B cell (primary cell): ENCODE measurements at regions not wholly inside any gene's neighbourhood (a gene's known extent, or its start where the extent isn't known, plus 50 kb on each side); places are given as distances from the start of the nearest gene placed in this dataset.
"Not testable (repeated sequence)": the region's sequence is repeated elsewhere in the genome, so short reads cannot be mapped to it uniquely, and the experiment has no call there.

ENCODE experiments used
- ATAC-seq: fragments of 200-7000 bp; cut with Tn5 transposase; one replicate; pipeline ENCODE4 v1.10.0; 2021; ENCODE audit warnings: low read depth, mild to moderate bottlenecking, moderate number of reproducible peaks, moderate library complexity
- CTCF ChIA-PET: fragments of 350-600 bp; sonication (Branson Sonifier 250); formaldehyde crosslinking; loops from one replicate; lab custom pipeline; 2021; ENCODE audit warnings: antibody characterized with exemption, inconsistent platforms; lab: Charles Lee
- POLR2A ChIA-PET: fragments of 350-600 bp; sonication (Branson Sonifier 250); formaldehyde crosslinking; loops from one replicate; lab custom pipeline; 2021; ENCODE audit warnings: antibody characterized with exemption; lab: Charles Lee
- DNase-seq: peaks from one replicate; pipeline ENCODE4 v3.0.0; 2013
- H2AFZ ChIP-seq: 2 replicates; pipeline ENCODE4 v1.6.1; 2012; ENCODE audit warnings: mild to moderate bottlenecking, low read depth, low read length; ENCODE audit not compliant: insufficient read depth, poor library complexity, severe bottlenecking
- H3K27ac ChIP-seq, 2 donors: 1 replicate in 1 of 2; 2 replicates in 1 of 2; pipeline ENCODE4 v1.5.1; 2012 to 2013; ENCODE audit warnings: low read length in 2 of 2, mild to moderate bottlenecking in 2 of 2, moderate library complexity in 1 of 2
- H3K27me3 ChIP-seq, 4 experiments: fragments of 200-600 bp in 1 of 4; sonication (generic) in 1 of 4; replicated peaks in 1 of 4; 1 replicate in 2 of 4; 2 replicates in 2 of 4; pipeline versions ENCODE4 v1.6.1 to v1.7.0; 2013 to 2016; ENCODE audit warnings: low read length in 3 of 4, mild to moderate bottlenecking in 2 of 4, mixed read lengths in 1 of 4, moderate library complexity in 1 of 4; ENCODE audit not compliant: insufficient read depth in 4 of 4, control insufficient read depth in 3 of 4; ENCODE audit errors: control extremely low read depth in 1 of 4
- H3K36me3 ChIP-seq, 2 experiments: replicated peaks in 1 of 2; 1 replicate in 1 of 2; 2 replicates in 1 of 2; pipeline versions ENCODE4 v1.6.1 to v1.7.1; 2013; ENCODE audit warnings: low read length in 1 of 2; ENCODE audit not compliant: insufficient read depth in 2 of 2, control insufficient read depth in 1 of 2; ENCODE audit errors: control extremely low read depth in 1 of 2, extremely low read depth in 1 of 2
- H3K4me1 ChIP-seq, 2 donors: fragments of 200-600 bp in 1 of 2; sonication (generic) in 1 of 2; 1 replicate in 1 of 2; 2 replicates in 1 of 2; pipeline versions ENCODE4 v1.5.1 to v1.6.1; 2013 to 2017; ENCODE audit warnings: low read length in 2 of 2; ENCODE audit not compliant: control insufficient read depth in 2 of 2, insufficient read depth in 2 of 2
- H3K4me2 ChIP-seq: replicated peaks from 2 replicates; pipeline ENCODE3; 2012; ENCODE audit warnings: mild to moderate bottlenecking, low read depth, low read length; ENCODE audit not compliant: poor library complexity, severe bottlenecking
- H3K4me3 ChIP-seq, 5 experiments: fragments of 200-600 bp in 1 of 5; sonication (generic) in 1 of 5; 1 replicate in 3 of 5; 2 replicates in 2 of 5; pipeline versions ENCODE4 v1.5.1 to v1.7.0; 2011 to 2016; ENCODE audit warnings: low read length in 4 of 5, mild to moderate bottlenecking in 4 of 5, low read depth in 2 of 5, control low read depth in 1 of 5, moderate library complexity in 1 of 5; ENCODE audit not compliant: insufficient read depth in 1 of 5; ENCODE audit errors: control extremely low read depth in 1 of 5, extremely low read depth in 1 of 5
- H3K79me2 ChIP-seq: fragments of 200-600 bp; sonication (generic); one replicate; pipeline ENCODE4 v1.6.0; 2016; ENCODE audit warnings: low read length; ENCODE audit not compliant: control insufficient read depth, insufficient read depth
- H3K9ac ChIP-seq: fragments of 200-600 bp; sonication (generic); 2 replicates; pipeline ENCODE4 v1.6.1; 2017; ENCODE audit warnings: mild to moderate bottlenecking, low read length, moderate library complexity
- H3K9me3 ChIP-seq, 3 donors: one replicate each; pipeline versions ENCODE4 v1.6.1 to v1.7.1; 2013; ENCODE audit warnings: low read length in 2 of 3; ENCODE audit not compliant: control insufficient read depth in 2 of 3, insufficient read depth in 1 of 3; ENCODE audit errors: control extremely low read depth in 1 of 3
- H4K20me1 ChIP-seq: 2 replicates; pipeline ENCODE4 v1.6.0; 2012; ENCODE audit warnings: mild to moderate bottlenecking, low read length; ENCODE audit not compliant: insufficient read depth, control insufficient read depth, poor library complexity, severe bottlenecking
- H3K27ac Mint-ChIP-seq: one replicate; pipeline ENCODE4 v1.8.0; 2021; ENCODE audit warnings: mixed read lengths
- H3K27me3 Mint-ChIP-seq: one replicate; pipeline ENCODE4 v1.8.0; 2021; ENCODE audit warnings: mixed read lengths
- H3K4me1 Mint-ChIP-seq: one replicate; pipeline ENCODE4 v1.8.0; 2021; ENCODE audit warnings: mixed read lengths
- H3K4me3 Mint-ChIP-seq: one replicate; pipeline ENCODE4 v1.8.0; 2021; ENCODE audit warnings: mixed read lengths
- H3K9me3 Mint-ChIP-seq: one replicate; pipeline ENCODE4 v1.8.0; 2022; ENCODE audit warnings: mixed read lengths; ENCODE audit not compliant: insufficient read depth
- CTCF ChIP-seq: fragments of 200-600 bp; IDR thresholded peaks from one replicate; pipeline ENCODE4 v1.8.0; 2022; ENCODE audit warnings: antibody characterized with exemption, mild to moderate bottlenecking
- EZH2 ChIP-seq: IDR thresholded peaks from 2 replicates; pipeline ENCODE4 v1.6.1; 2012; ENCODE audit warnings: borderline replicate concordance, low read depth, mild to moderate bottlenecking, moderate library complexity, low read length; ENCODE audit not compliant: insufficient read depth, poor library complexity, severe bottlenecking
- WGBS: methylation state at CpG from one replicate; pipeline ENCODE4 v1.1.5; 2013; ENCODE audit warnings: missing lambda C conversion rate; ENCODE audit not compliant: insufficient coverage; 5-methylcytosine and 5-hydroxymethylcytosine counted together
- intact Hi-C: fragments of 100-400 bp; cut with micrococcal nuclease; formaldehyde crosslinking; loops from one replicate; pipeline ENCODE4 v1.10.0; 2022

- H3K4me3 ChIP-seq = no peak overlapping the region
- no peaks in the 10 kb centered on the region for H3K4me1 ChIP-seq
- ATAC-seq (no peak), DNase-seq (no peak)
- no peaks in the 10 kb centered on the region for H3K27me3 ChIP-seq
- intact Hi-C loops = no loop called here
- Mint-ChIP-seq H3K9me3 (peaks cover 9% of the 10 kb centered on the region), H3K4me3 (no peak overlapping the region), H3K27ac (no peak overlapping the region), H3K4me1 (no peaks in the 10 kb centered on the region), H3K27me3 (peaks cover 10% of the 10 kb centered on the region)
- TF ChIP-seq CTCF (no peak), EZH2 (no peak)
- ChIA-PET CTCF (no interaction called here), POLR2A (no interaction called here)
- no peaks in the 10 kb centered on the region for H4K20me1 ChIP-seq
- no peak overlapping the region for H3K9ac ChIP-seq
- no peak overlapping the region for H2AFZ ChIP-seq
- no peaks in the 10 kb centered on the region for H3K36me3 ChIP-seq
- no peak overlapping the region for H3K4me2 ChIP-seq
- H3K27ac ChIP-seq = no peak overlapping the region
- peaks cover 0 to 12% (median 5%) of the 10 kb centered on the region in 3 donors for H3K9me3 ChIP-seq
- 96% methylated on average over 4 of the region's 5 CpGs for WGBS
- H3K79me2 ChIP-seq = no peaks in the 10 kb centered on the region
Observed at GRCh38 chr2:39584283-39584965, 81.3 kb upstream of the TMEM178A start.

GRCh38 chr2:39585531-39585930 is 80.2 kb upstream of the TMEM178A start:
- H3K4me2 ChIP-seq, H3K27me3 ChIP-seq, POLR2A ChIA-PET, H3K4me3 ChIP-seq, H3K27me3 Mint-ChIP-seq, H3K9me3 ChIP-seq, H3K4me3 Mint-ChIP-seq, H3K27ac ChIP-seq, H2AFZ ChIP-seq, ATAC-seq, H3K4me1 ChIP-seq, H3K36me3 ChIP-seq, DNase-seq, H3K9ac ChIP-seq, H3K4me1 Mint-ChIP-seq, H3K79me2 ChIP-seq, H4K20me1 ChIP-seq, H3K27ac Mint-ChIP-seq, CTCF ChIA-PET, intact Hi-C loops: not testable (repeated sequence)
- peaks cover 12% of the 10 kb centered on the region for H3K9me3 Mint-ChIP-seq
- 96% methylated on average over 17 of the region's 20 CpGs for WGBS
